NCI-H2081 (cell line): ENCODE measurements at regions not wholly inside any gene's neighbourhood (a gene's known extent, or its start where the extent isn't known, plus 50 kb on each side); places are given as distances from the start of the nearest gene placed in this dataset.

ENCODE experiments used
- DNase-seq, 2 experiments: peaks; one replicate each; lab custom pipeline; 2025; lab: John Stamatoyannopoulos, UW

GRCh38 chr5:30734118-30734517, 459.4 kb upstream of the CDH6 start:
- DNase-seq = no peak

GRCh38 chr5:30725073-30725472, 468.4 kb upstream of the CDH6 start:
- DNase-seq = no peak

GRCh38 chr5:30698217-30698616, 495.3 kb upstream of the CDH6 start:
- DNase-seq = no peak

- peak; percentile 23 to 39 for DNase-seq
Observed at GRCh38 chr5:30693326-30693725, 500.2 kb upstream of the CDH6 start.

GRCh38 chr5:30690931-30691330, 502.6 kb upstream of the CDH6 start:
- DNase-seq = peak in 1 of 2 experiments; percentile 36

- peak in 1 of 2 experiments; percentile 33 for DNase-seq
Observed at GRCh38 chr5:30687461-30687860, 506.0 kb upstream of the CDH6 start.

GRCh38 chr5:30686530-30686929, 507.0 kb upstream of the CDH6 start:
- no peak for DNase-seq

GRCh38 chr5:30676223-30676840, 517.2 kb upstream of the CDH6 start:
- no peak for DNase-seq

GRCh38 chr5:30667293-30667692, 526.2 kb upstream of the CDH6 start:
- DNase-seq = no peak

- DNase-seq = no peak
Observed at GRCh38 chr5:30663536-30663935, 530.0 kb upstream of the CDH6 start.

GRCh38 chr5:30662373-30662772, 531.1 kb upstream of the CDH6 start:
- no peak for DNase-seq

GRCh38 chr5:30661730-30662129, 531.8 kb upstream of the CDH6 start:
- DNase-seq = no peak

GRCh38 chr5:30659417-30659816, 534.1 kb upstream of the CDH6 start:
- DNase-seq = no peak

GRCh38 chr5:30650311-30650710, 543.2 kb upstream of the CDH6 start:
- DNase-seq = no peak

- no peak for DNase-seq
Observed at GRCh38 chr5:30638899-30639298, 554.6 kb upstream of the CDH6 start.

- no peak for DNase-seq
Observed at GRCh38 chr5:30627945-30628344, 565.5 kb upstream of the CDH6 start.

- DNase-seq = no peak
Observed at GRCh38 chr5:30626557-30626956, 566.9 kb upstream of the CDH6 start.

GRCh38 chr5:30620481-30621085, 572.9 kb upstream of the CDH6 start:
- no peak for DNase-seq

GRCh38 chr5:30608501-30608900, 585.0 kb upstream of the CDH6 start:
- DNase-seq = no peak

GRCh38 chr5:30607301-30607894, 586.1 kb upstream of the CDH6 start:
- peak; percentile 59 to 89 for DNase-seq

GRCh38 chr5:30605693-30606268, 587.7 kb upstream of the CDH6 start:
- peak in 1 of 2 experiments; percentile 77 for DNase-seq

GRCh38 chr5:30604648-30605262, 588.7 kb upstream of the CDH6 start:
- peak in 1 of 2 experiments; percentile 45 for DNase-seq

- peak; percentile 7 to 73 for DNase-seq
Observed at GRCh38 chr5:30600892-30601291, 592.6 kb upstream of the CDH6 start.
